ENCODE measurements at regions not wholly inside any gene's neighbourhood (a gene's known extent, or its start where the extent isn't known, plus 50 kb on each side); places are given as distances from the start of the nearest gene placed in this dataset.

DNA sequence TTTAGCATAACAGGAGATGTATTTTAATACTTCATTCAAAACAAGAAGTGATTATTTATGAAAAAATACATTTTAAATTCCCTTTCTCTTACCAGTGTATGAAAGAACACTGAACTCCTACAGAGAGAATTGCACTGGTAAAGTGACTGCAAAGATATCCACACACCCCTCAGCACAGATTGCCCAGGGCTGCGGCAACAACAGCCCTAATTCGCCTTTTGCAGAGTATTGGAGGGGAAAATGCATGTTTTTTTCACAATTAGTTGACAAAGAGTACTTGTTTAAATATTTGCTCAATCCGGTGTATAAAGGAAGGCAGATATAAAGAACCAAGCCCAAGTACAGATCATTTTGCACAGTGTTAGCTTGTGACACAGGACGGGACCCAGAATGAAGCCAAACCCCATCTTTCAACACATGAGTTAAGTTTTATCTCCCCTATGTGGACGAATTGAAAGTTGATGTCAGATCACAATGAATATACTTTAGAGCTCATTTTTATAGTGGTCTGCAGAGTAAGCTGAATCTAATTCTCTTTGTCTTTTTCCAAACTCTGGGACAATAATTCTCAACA lies 551.4 kb upstream of the IGFBP7 start:
- DNase-seq (ENCODE audit: low read depth) = no peak
- H3K4me3 ChIP-seq (ENCODE audit: low read length) = no peak overlapping the region
- TF ChIP-seq, protein P1, sequence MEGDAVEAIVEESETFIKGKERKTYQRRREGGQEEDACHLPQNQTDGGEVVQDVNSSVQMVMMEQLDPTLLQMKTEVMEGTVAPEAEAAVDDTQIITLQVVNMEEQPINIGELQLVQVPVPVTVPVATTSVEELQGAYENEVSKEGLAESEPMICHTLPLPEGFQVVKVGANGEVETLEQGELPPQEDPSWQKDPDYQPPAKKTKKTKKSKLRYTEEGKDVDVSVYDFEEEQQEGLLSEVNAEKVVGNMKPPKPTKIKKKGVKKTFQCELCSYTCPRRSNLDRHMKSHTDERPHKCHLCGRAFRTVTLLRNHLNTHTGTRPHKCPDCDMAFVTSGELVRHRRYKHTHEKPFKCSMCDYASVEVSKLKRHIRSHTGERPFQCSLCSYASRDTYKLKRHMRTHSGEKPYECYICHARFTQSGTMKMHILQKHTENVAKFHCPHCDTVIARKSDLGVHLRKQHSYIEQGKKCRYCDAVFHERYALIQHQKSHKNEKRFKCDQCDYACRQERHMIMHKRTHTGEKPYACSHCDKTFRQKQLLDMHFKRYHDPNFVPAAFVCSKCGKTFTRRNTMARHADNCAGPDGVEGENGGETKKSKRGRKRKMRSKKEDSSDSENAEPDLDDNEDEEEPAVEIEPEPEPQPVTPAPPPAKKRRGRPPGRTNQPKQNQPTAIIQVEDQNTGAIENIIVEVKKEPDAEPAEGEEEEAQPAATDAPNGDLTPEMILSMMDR (conservative IDR thresholded peaks at IDR 0.05; ENCODE audit: low read depth, low read length) = no peak

- H3K4me3 ChIP-seq (ENCODE audit: low read length) = no peak overlapping the region
- TF ChIP-seq, protein P1 (conservative IDR thresholded peaks at IDR 0.05; ENCODE audit: low read depth, low read length) = no peak
- no peak for DNase-seq (ENCODE audit: low read depth)
Measured at GRCh38 chr4:57658673-57659072, 548.5 kb upstream of the IGFBP7 start.

DNA sequence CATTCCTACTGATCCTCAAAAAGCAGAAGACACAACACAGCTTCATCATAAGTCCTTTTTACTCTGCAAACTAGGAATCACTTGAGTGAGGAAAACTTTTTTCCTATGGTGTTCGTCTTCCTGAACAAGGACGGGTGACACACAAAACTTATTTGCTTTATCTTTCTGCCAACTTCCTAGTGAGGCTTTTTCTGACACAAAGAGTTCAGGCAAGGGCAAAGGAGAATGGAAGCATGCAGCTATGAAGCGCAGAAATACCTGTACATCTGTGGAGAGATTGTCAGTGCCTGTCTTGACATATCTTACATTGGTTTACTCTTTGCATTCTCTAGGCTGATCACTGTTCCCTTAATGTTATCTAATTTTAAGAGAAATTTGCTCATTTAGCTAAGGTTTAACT lies 548.0 kb upstream of the IGFBP7 start:
- DNase-seq (ENCODE audit: low read depth) = no peak
- TF ChIP-seq, protein P1 (conservative IDR thresholded peaks at IDR 0.05; ENCODE audit: low read depth, low read length) = no peak
- H3K4me3 ChIP-seq (ENCODE audit: low read length) = no peak overlapping the region

DNA sequence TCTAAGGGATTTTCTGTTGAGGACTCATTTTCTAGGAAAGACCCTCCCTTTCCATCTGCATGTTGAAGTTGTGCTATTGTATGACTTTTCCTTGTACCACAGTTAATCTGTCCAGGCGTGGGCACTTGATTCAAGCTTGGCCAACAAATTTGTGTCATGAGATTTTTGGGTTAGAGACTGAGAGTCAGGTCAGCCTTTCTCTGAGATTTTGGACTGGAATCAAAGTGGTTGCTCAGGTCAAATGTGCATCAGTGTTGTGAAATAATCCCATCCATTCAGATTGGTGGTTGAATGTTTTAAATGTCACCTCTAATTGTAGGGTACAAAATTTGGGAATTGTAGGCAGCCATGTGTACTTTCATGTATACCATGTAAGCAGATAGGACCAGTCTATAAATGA lies 545.2 kb upstream of the IGFBP7 start:
- no peak overlapping the region for H3K4me3 ChIP-seq (ENCODE audit: low read length)
- DNase-seq (ENCODE audit: low read depth) = no peak
- TF ChIP-seq, protein P1 (conservative IDR thresholded peaks at IDR 0.05; ENCODE audit: low read depth, low read length) = no peak

DNA sequence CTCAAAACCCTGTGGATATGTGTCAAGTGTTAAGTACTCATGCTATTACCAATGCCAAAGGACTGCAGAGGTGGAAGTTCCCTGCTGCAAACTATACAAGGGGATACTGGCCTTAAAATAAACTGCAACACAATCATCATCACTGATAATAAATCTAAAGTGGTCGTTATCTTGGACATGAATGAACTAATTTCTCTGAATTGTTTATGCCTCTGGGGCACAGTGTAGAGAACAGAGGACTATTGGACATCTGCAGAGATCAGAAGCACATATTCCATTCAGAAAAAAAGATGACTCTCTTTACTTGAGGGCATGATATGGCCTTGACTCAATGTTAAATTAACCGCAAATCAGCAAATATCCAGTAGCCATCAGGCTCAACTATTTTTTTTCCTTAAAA lies 542.6 kb upstream of the IGFBP7 start:
- DNase-seq (ENCODE audit: low read depth) = no peak
- TF ChIP-seq, protein P1 (conservative IDR thresholded peaks at IDR 0.05; ENCODE audit: low read depth, low read length) = no peak
- no peak overlapping the region for H3K4me3 ChIP-seq (ENCODE audit: low read length)

DNA sequence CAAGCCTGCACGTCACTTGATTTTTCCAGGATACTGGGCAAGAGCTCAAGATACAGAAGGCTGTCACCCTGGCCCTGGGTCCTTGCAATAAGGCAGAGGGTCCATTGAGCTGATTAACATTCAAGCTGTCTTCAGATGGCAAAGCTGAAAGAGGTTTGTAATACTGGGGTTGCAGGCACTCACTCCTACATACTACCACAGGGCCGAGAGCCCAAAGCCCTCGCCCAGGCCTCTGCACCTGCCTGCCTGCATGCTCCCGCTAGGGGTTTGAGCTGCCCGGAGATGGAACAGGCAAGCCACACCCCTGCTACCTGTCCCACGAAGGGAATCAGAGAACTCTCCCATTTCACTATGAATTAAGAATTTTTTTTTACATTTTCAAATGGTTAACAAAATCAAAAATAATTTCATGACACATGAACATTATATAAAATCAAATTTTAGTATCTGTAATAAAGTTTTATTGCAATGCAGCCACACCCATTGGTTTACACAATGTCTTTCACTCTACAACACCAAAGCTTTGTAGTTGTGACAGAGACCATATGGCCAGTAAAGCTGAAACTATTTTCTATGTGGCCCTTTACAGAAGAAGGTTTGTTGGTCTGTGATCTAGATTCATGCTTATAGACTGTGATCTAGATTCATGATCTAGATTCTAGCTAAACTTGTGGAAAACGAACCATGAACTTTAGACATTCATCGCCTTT lies 530.4 kb upstream of the IGFBP7 start:
- TF ChIP-seq, protein P1 (conservative IDR thresholded peaks at IDR 0.05; ENCODE audit: low read depth, low read length) = no peak
- DNase-seq (ENCODE audit: low read depth) = no peak
- H3K4me3 ChIP-seq (ENCODE audit: low read length) = no peak overlapping the region
